Dedifferentiated amniotic fluid mesenchymal stem cell (primary cell): ENCODE measurements at regions not wholly inside any gene's neighbourhood (a gene's known extent, or its start where the extent isn't known, plus 50 kb on each side); places are given as distances from the start of the nearest gene placed in this dataset.
"Not testable (repeated sequence)": the region's sequence is repeated elsewhere in the genome, so short reads cannot be mapped to it uniquely, and the experiment has no call there.

ENCODE experiments used
- DNase-seq: peaks from one replicate; pipeline ENCODE4 v3.0.0-alpha.2; 2016; ENCODE audit errors: extremely low spot score

GRCh38 chr15:62270216-62270921 is 105.3 kb upstream of the C2CD4B start:
- no peak for DNase-seq

GRCh38 chr15:62272290-62272689 is 107.2 kb upstream of the C2CD4B start:
- DNase-seq: no peak

- DNase-seq: no peak
Observed at GRCh38 chr15:62275831-62276230, 110.7 kb upstream of the C2CD4B start.

- no peak for DNase-seq
Observed at GRCh38 chr15:62277816-62278394, 112.8 kb upstream of the C2CD4B start.

GRCh38 chr15:62278534-62278933 is 113.4 kb upstream of the C2CD4B start:
- DNase-seq: no peak

GRCh38 chr15:62279041-62279440 is 114.0 kb upstream of the C2CD4B start:
- DNase-seq: no peak

- no peak for DNase-seq
Observed at GRCh38 chr15:62280625-62281024, 115.5 kb upstream of the C2CD4B start.

GRCh38 chr15:62281801-62282200 is 116.7 kb upstream of the C2CD4B start:
- DNase-seq: not testable (repeated sequence)

- no peak for DNase-seq
Observed at GRCh38 chr15:62287066-62287857, 122.2 kb upstream of the C2CD4B start.

GRCh38 chr15:62288361-62289017 is 123.4 kb upstream of the C2CD4B start:
- DNase-seq: no peak

- DNase-seq: no peak
Observed at GRCh38 chr15:62291262-62291661, 126.2 kb upstream of the C2CD4B start.

- DNase-seq: no peak
Observed at GRCh38 chr15:62296756-62297507, 131.8 kb upstream of the C2CD4B start.

GRCh38 chr15:62297522-62297921 is 132.4 kb upstream of the C2CD4B start:
- DNase-seq: no peak

GRCh38 chr15:62297933-62298332 is 132.8 kb upstream of the C2CD4B start:
- no peak for DNase-seq

GRCh38 chr15:62298811-62299210 is 133.7 kb upstream of the C2CD4B start:
- no peak for DNase-seq

GRCh38 chr15:62299541-62299940 is 134.5 kb upstream of the C2CD4B start:
- DNase-seq: no peak

GRCh38 chr15:62301993-62302675 is 137.0 kb upstream of the C2CD4B start:
- DNase-seq: no peak

GRCh38 chr15:62306851-62307504 is 141.9 kb upstream of the C2CD4B start:
- peak; percentile 70 for DNase-seq

- peak; percentile 56 for DNase-seq
Observed at GRCh38 chr15:62307551-62307950, 142.5 kb upstream of the C2CD4B start.

GRCh38 chr15:62316413-62317060 is 151.5 kb upstream of the C2CD4B start:
- DNase-seq: no peak
